ENCODE measurements at regions not wholly inside any gene's neighbourhood (a gene's known extent, or its start where the extent isn't known, plus 50 kb on each side); places are given as distances from the start of the nearest gene placed in this dataset.
A peak's percentile ranks its signal among the peaks of the same experiment; 100 is the strongest.

- Histone ChIP-seq H4K8ac (ENCODE audit: low read depth, low read length) (no peak overlapping the region), H2BK5ac (ENCODE audit: low read length) (no peak overlapping the region), H3K9ac (ENCODE audit: low read length) (no peak overlapping the region), H3K56ac (ENCODE audit: low read length) (no peak overlapping the region), H3K4me3 (ENCODE audit: low read length) (no peak overlapping the region), H3K36me3 (ENCODE audit: control insufficient read depth, insufficient read depth, low read length) (no peaks in the 10 kb centered on the region), H2AK5ac (ENCODE audit: low read length) (no peak overlapping the region), H2BK120ac (ENCODE audit: low read depth, low read length) (no peak overlapping the region), H4K5ac (ENCODE audit: low read length) (no peak overlapping the region), H3K4ac (ENCODE audit: low read depth, low read length) (no peak overlapping the region), H3K27me3 (ENCODE audit: insufficient read depth, low read length, poor library complexity) (no peaks in the 10 kb centered on the region), H3K4me2 (ENCODE audit: low read length) (no peak overlapping the region), H3K27ac (ENCODE audit: low read depth, low read length) (no peak overlapping the region), H3K18ac (ENCODE audit: low read length) (no peak overlapping the region), H3K23ac (ENCODE audit: low read length) (no peak overlapping the region), H3K4me1 (ENCODE audit: control insufficient read depth, low read depth, low read length) (no peaks in the 10 kb centered on the region), H3K79me1 (ENCODE audit: low read length) (no peaks in the 10 kb centered on the region), H3K79me2 (ENCODE audit: control insufficient read depth, insufficient read depth, low read length) (no peaks in the 10 kb centered on the region), H2BK15ac (replicated peaks; ENCODE audit: low read depth) (no peak overlapping the region)
- no peak for DNase-seq
Measured at GRCh38 chr21:24093032-24093431, 1514.2 kb downstream of the MRPL39 start.

- Histone ChIP-seq H3K79me2 (ENCODE audit: control insufficient read depth, insufficient read depth, low read length) (no peaks in the 10 kb centered on the region), H2AK5ac (ENCODE audit: low read length) (no peak overlapping the region), H3K36me3 (ENCODE audit: control insufficient read depth, insufficient read depth, low read length) (no peaks in the 10 kb centered on the region), H4K5ac (ENCODE audit: low read length) (no peak overlapping the region), H3K4ac (ENCODE audit: low read depth, low read length) (no peak overlapping the region), H3K4me2 (ENCODE audit: low read length) (no peak overlapping the region), H3K79me1 (ENCODE audit: low read length) (no peaks in the 10 kb centered on the region), H4K8ac (ENCODE audit: low read depth, low read length) (no peak overlapping the region), H3K9ac (ENCODE audit: low read length) (no peak overlapping the region), H3K4me3 (ENCODE audit: low read length) (no peak overlapping the region), H3K23ac (ENCODE audit: low read length) (no peak overlapping the region), H2BK120ac (ENCODE audit: low read depth, low read length) (no peak overlapping the region), H3K56ac (ENCODE audit: low read length) (no peak overlapping the region), H2BK5ac (ENCODE audit: low read length) (no peak overlapping the region), H3K4me1 (ENCODE audit: control insufficient read depth, low read depth, low read length) (no peaks in the 10 kb centered on the region), H2BK15ac (replicated peaks; ENCODE audit: low read depth) (no peak overlapping the region), H3K18ac (ENCODE audit: low read length) (no peak overlapping the region), H3K27ac (ENCODE audit: low read depth, low read length) (no peak overlapping the region), H3K27me3 (ENCODE audit: insufficient read depth, low read length, poor library complexity) (no peaks in the 10 kb centered on the region)
- DNase-seq: peak; percentile 0
Measured at GRCh38 chr21:24076179-24076578, 1531.1 kb downstream of the MRPL39 start.

GRCh38 chr21:24055696-24056095 lies 1551.6 kb downstream of the MRPL39 start:
- H3K9ac ChIP-seq (ENCODE audit: low read length): no peak overlapping the region
- no peak overlapping the region for H3K18ac ChIP-seq (ENCODE audit: low read length)
- H3K36me3 ChIP-seq (ENCODE audit: control insufficient read depth, insufficient read depth, low read length): no peaks in the 10 kb centered on the region
- H3K56ac ChIP-seq (ENCODE audit: low read length): no peak overlapping the region
- no peak overlapping the region for H3K4me3 ChIP-seq (ENCODE audit: low read length)
- H2BK120ac ChIP-seq (ENCODE audit: low read depth, low read length): no peak overlapping the region
- H4K8ac ChIP-seq (ENCODE audit: low read depth, low read length): no peak overlapping the region
- DNase-seq: no peak
- H2BK15ac ChIP-seq (replicated peaks; ENCODE audit: low read depth): no peak overlapping the region
- no peak overlapping the region for H2BK5ac ChIP-seq (ENCODE audit: low read length)
- H3K27me3 ChIP-seq (ENCODE audit: insufficient read depth, low read length, poor library complexity): no peaks in the 10 kb centered on the region
- 100% methylated on average over 2 of the region's 3 CpGs for WGBS (ENCODE audit: extremely low coverage, insufficient coverage, low lambda C conversion rate)
- H4K5ac ChIP-seq (ENCODE audit: low read length): no peak overlapping the region
- H3K4me2 ChIP-seq (ENCODE audit: low read length): no peak overlapping the region
- H3K79me1 ChIP-seq (ENCODE audit: low read length): no peaks in the 10 kb centered on the region
- H3K23ac ChIP-seq (ENCODE audit: low read length): no peak overlapping the region
- no peaks in the 10 kb centered on the region for H3K4me1 ChIP-seq (ENCODE audit: control insufficient read depth, low read depth, low read length)
- H3K79me2 ChIP-seq (ENCODE audit: control insufficient read depth, insufficient read depth, low read length): no peaks in the 10 kb centered on the region
- no peak overlapping the region for H3K4ac ChIP-seq (ENCODE audit: low read depth, low read length)
- H2AK5ac ChIP-seq (ENCODE audit: low read length): no peak overlapping the region
- no peak overlapping the region for H3K27ac ChIP-seq (ENCODE audit: low read depth, low read length)

- Histone ChIP-seq H2BK120ac (ENCODE audit: low read depth, low read length) (no peak overlapping the region), H3K36me3 (ENCODE audit: control insufficient read depth, insufficient read depth, low read length) (no peaks in the 10 kb centered on the region), H4K8ac (ENCODE audit: low read depth, low read length) (no peak overlapping the region), H3K79me1 (ENCODE audit: low read length) (no peaks in the 10 kb centered on the region), H3K27me3 (ENCODE audit: insufficient read depth, low read length, poor library complexity) (no peaks in the 10 kb centered on the region), H3K4ac (ENCODE audit: low read depth, low read length) (no peak overlapping the region), H3K4me2 (ENCODE audit: low read length) (no peak overlapping the region), H3K56ac (ENCODE audit: low read length) (no peak overlapping the region), H2AK5ac (ENCODE audit: low read length) (no peak overlapping the region), H2BK5ac (ENCODE audit: low read length) (no peak overlapping the region), H3K79me2 (ENCODE audit: control insufficient read depth, insufficient read depth, low read length) (no peaks in the 10 kb centered on the region), H3K18ac (ENCODE audit: low read length) (no peak overlapping the region), H3K4me3 (ENCODE audit: low read length) (no peak overlapping the region), H3K27ac (ENCODE audit: low read depth, low read length) (no peak overlapping the region), H3K9ac (ENCODE audit: low read length) (no peak overlapping the region), H2BK15ac (replicated peaks; ENCODE audit: low read depth) (no peak overlapping the region), H4K5ac (ENCODE audit: low read length) (no peak overlapping the region), H3K23ac (ENCODE audit: low read length) (no peak overlapping the region), H3K4me1 (ENCODE audit: control insufficient read depth, low read depth, low read length) (no peaks in the 10 kb centered on the region)
- no peak for DNase-seq
- no CpG with 5 or more reads among the region's 2 CpGs for WGBS (ENCODE audit: extremely low coverage, insufficient coverage, low lambda C conversion rate)
Measured at GRCh38 chr21:24050231-24050630, 1557.0 kb downstream of the MRPL39 start.

GRCh38 chr21:24046829-24047443 lies 1560.3 kb downstream of the MRPL39 start:
- Histone ChIP-seq H3K79me2 (ENCODE audit: control insufficient read depth, insufficient read depth, low read length) (no peaks in the 10 kb centered on the region), H3K4me1 (ENCODE audit: control insufficient read depth, low read depth, low read length) (no peaks in the 10 kb centered on the region)
- no CpG with 5 or more reads among the region's 6 CpGs for WGBS (ENCODE audit: extremely low coverage, insufficient coverage, low lambda C conversion rate)

GRCh38 chr21:24045775-24046215 lies 1561.5 kb downstream of the MRPL39 start:
- no peak overlapping the region for H2BK120ac ChIP-seq (ENCODE audit: low read depth, low read length)
- H3K56ac ChIP-seq (ENCODE audit: low read length): no peak overlapping the region
- H3K36me3 ChIP-seq (ENCODE audit: control insufficient read depth, insufficient read depth, low read length): no peaks in the 10 kb centered on the region
- no peak overlapping the region for H3K9ac ChIP-seq (ENCODE audit: low read length)
- DNase-seq: peak; percentile 42
- H3K27ac ChIP-seq (ENCODE audit: low read depth, low read length): no peak overlapping the region
- H4K8ac ChIP-seq (ENCODE audit: low read depth, low read length): no peak overlapping the region
- no CpG with 5 or more reads among the region's 2 CpGs for WGBS (ENCODE audit: extremely low coverage, insufficient coverage, low lambda C conversion rate)
- no peaks in the 10 kb centered on the region for H3K79me1 ChIP-seq (ENCODE audit: low read length)
- no peak overlapping the region for H3K4ac ChIP-seq (ENCODE audit: low read depth, low read length)
- no peak overlapping the region for H3K23ac ChIP-seq (ENCODE audit: low read length)
- H2BK15ac ChIP-seq (replicated peaks; ENCODE audit: low read depth): no peak overlapping the region
- H4K5ac ChIP-seq (ENCODE audit: low read length): no peak overlapping the region
- no peaks in the 10 kb centered on the region for H3K79me2 ChIP-seq (ENCODE audit: control insufficient read depth, insufficient read depth, low read length)
- H3K27me3 ChIP-seq (ENCODE audit: insufficient read depth, low read length, poor library complexity): no peaks in the 10 kb centered on the region
- no peaks in the 10 kb centered on the region for H3K4me1 ChIP-seq (ENCODE audit: control insufficient read depth, low read depth, low read length)
- H3K4me3 ChIP-seq (ENCODE audit: low read length): no peak overlapping the region
- no peak overlapping the region for H3K18ac ChIP-seq (ENCODE audit: low read length)
- no peak overlapping the region for H2AK5ac ChIP-seq (ENCODE audit: low read length)
- no peak overlapping the region for H3K4me2 ChIP-seq (ENCODE audit: low read length)
- H2BK5ac ChIP-seq (ENCODE audit: low read length): no peak overlapping the region

More at GRCh38 chr21:24046829-24047443, 1560.3 kb downstream of the MRPL39 start:
- no peak overlapping the region for H2AK5ac ChIP-seq (ENCODE audit: low read length)
- H3K56ac ChIP-seq (ENCODE audit: low read length): no peak overlapping the region
- H3K4me3 ChIP-seq (ENCODE audit: low read length): no peak overlapping the region
- H2BK120ac ChIP-seq (ENCODE audit: low read depth, low read length): no peak overlapping the region
- H4K8ac ChIP-seq (ENCODE audit: low read depth, low read length): no peak overlapping the region
- H3K18ac ChIP-seq (ENCODE audit: low read length): no peak overlapping the region
- H3K9ac ChIP-seq (ENCODE audit: low read length): no peak overlapping the region
- H3K23ac ChIP-seq (ENCODE audit: low read length): no peak overlapping the region
- no peak overlapping the region for H3K4ac ChIP-seq (ENCODE audit: low read depth, low read length)
- no peak overlapping the region for H4K5ac ChIP-seq (ENCODE audit: low read length)
- no peaks in the 10 kb centered on the region for H3K36me3 ChIP-seq (ENCODE audit: control insufficient read depth, insufficient read depth, low read length)
- H3K27me3 ChIP-seq (ENCODE audit: insufficient read depth, low read length, poor library complexity): no peaks in the 10 kb centered on the region
- H3K4me2 ChIP-seq (ENCODE audit: low read length): no peak overlapping the region
- H2BK5ac ChIP-seq (ENCODE audit: low read length): no peak overlapping the region
- H2BK15ac ChIP-seq (replicated peaks; ENCODE audit: low read depth): no peak overlapping the region
- no peak for DNase-seq
- H3K27ac ChIP-seq (ENCODE audit: low read depth, low read length): no peak overlapping the region
- H3K79me1 ChIP-seq (ENCODE audit: low read length): no peaks in the 10 kb centered on the region
